SK-N-SH (cell line): ENCODE measurements at regions not wholly inside any gene's neighbourhood (a gene's known extent, or its start where the extent isn't known, plus 50 kb on each side); places are given as distances from the start of the nearest gene placed in this dataset.

Experiments used
- CTCF ChIP-seq: fragments of 200-600 bp; sonication (generic); IDR thresholded peaks from 2 replicates; pipeline ENCODE4 v1.6.1; 2017; ENCODE audit warnings: antibody characterized with exemption, mild to moderate bottlenecking, moderate library complexity
- EZH2phosphoT487 ChIP-seq: fragments of 200-600 bp; sonication (generic); IDR thresholded peaks from 2 replicates; pipeline ENCODE4 v1.6.1; 2017; ENCODE audit warnings: low read depth, mixed run types, mild to moderate bottlenecking, antibody characterized with exemption, moderate library complexity, borderline replicate concordance
- MAX ChIP-seq: IDR thresholded peaks from 2 replicates; pipeline ENCODE4 v1.4.0; 2012; ENCODE audit warnings: low read depth
- MXI1 ChIP-seq: IDR thresholded peaks from 2 replicates; pipeline ENCODE4 v1.6.1; 2012; ENCODE audit warnings: mild to moderate bottlenecking, low read depth, low read length, improper control_type of control experiment
- PBX3 ChIP-seq: IDR thresholded peaks from 2 replicates; pipeline ENCODE4; 2012
- POLR2AphosphoS5 ChIP-seq: IDR thresholded peaks from 2 replicates; pipeline ENCODE4 v1.6.1; 2012; ENCODE audit warnings: low read depth, low read length
- RAD21 ChIP-seq: IDR thresholded peaks from 2 replicates; pipeline ENCODE4 v1.6.1; 2012; ENCODE audit warnings: mild to moderate bottlenecking, low read length
- REST ChIP-seq: IDR thresholded peaks from 2 replicates; pipeline ENCODE4 v1.6.1; 2012; ENCODE audit warnings: mild to moderate bottlenecking, low read depth, low read length, moderate library complexity
- RXRA ChIP-seq: IDR thresholded peaks from 2 replicates; pipeline ENCODE4 v1.4.0; 2012; ENCODE audit warnings: low read depth, mild to moderate bottlenecking, borderline replicate concordance
- TEAD4 ChIP-seq: IDR thresholded peaks from 2 replicates; pipeline ENCODE4 v1.4.0; 2012; ENCODE audit warnings: mild to moderate bottlenecking, borderline replicate concordance; ENCODE audit not compliant: insufficient read depth
- YY1 ChIP-seq: IDR thresholded peaks from 2 replicates; pipeline ENCODE4 v1.4.0; 2012; ENCODE audit warnings: low read depth, mild to moderate bottlenecking

- no peak for TF ChIP-seq YY1
- TF ChIP-seq EZH2phosphoT487 = no peak
- TF ChIP-seq CTCF = no peak
- no peak for TF ChIP-seq POLR2AphosphoS5
- TF ChIP-seq TEAD4 = no peak
- TF ChIP-seq REST = no peak
- TF ChIP-seq PBX3 = no peak
- no peak for TF ChIP-seq MAX
- TF ChIP-seq RAD21 = no peak
- TF ChIP-seq MXI1 = no peak
- TF ChIP-seq RXRA = no peak
Measured at GRCh38 chr12:102748704-102749103, 168.3 kb downstream of the PAH start.
